ENCODE measurements at regions not wholly inside any gene's neighbourhood (a gene's known extent, or its start where the extent isn't known, plus 50 kb on each side); places are given as distances from the start of the nearest gene placed in this dataset.

- Histone ChIP-seq H3K79me1 (ENCODE audit: low read depth, low read length) (no peaks in the 10 kb centered on the region), H3K36me3 (ENCODE audit: control insufficient read depth in 2 of 4, insufficient read depth in 4 of 4, low read length in 3 of 4) (no peaks in the 10 kb centered on the region), H3K23me2 (ENCODE audit: low read depth, low read length) (no peaks in the 10 kb centered on the region), H3K4ac (replicated peaks; ENCODE audit: insufficient read length, low read depth, low read length) (no peak overlapping the region), H2BK12ac (ENCODE audit: low read depth, low read length) (no peak overlapping the region), H2AK5ac (ENCODE audit: low read depth, low read length) (no peak overlapping the region), H2BK5ac (ENCODE audit: low read depth, low read length) (no peak overlapping the region), H3K9me3 (ENCODE audit: insufficient read depth in 2 of 2, low read depth in 1 of 2, low read length in 1 of 2) (no peaks in the 10 kb centered on the region), H3K18ac (ENCODE audit: extremely low read depth, low read length) (no peak overlapping the region), H2BK120ac (replicated peaks; ENCODE audit: low read depth, low read length) (no peak overlapping the region), H3K79me2 (ENCODE audit: control insufficient read depth in 1 of 2, insufficient read depth in 2 of 2, low read length in 2 of 2) (no peaks in the 10 kb centered on the region), H4K5ac (ENCODE audit: insufficient read length, low read depth, low read length) (no peak overlapping the region), H3K9ac (replicated peaks in 1 of 4; ENCODE audit: extremely low read depth in 1 of 4, low read depth in 3 of 4, low read length in 3 of 4) (no peak overlapping the region), H2BK15ac (ENCODE audit: low read length) (no peak overlapping the region), H4K91ac (replicated peaks; ENCODE audit: insufficient read length, low read length) (no peak overlapping the region), H3K56ac (replicated peaks; ENCODE audit: insufficient read length, low read depth, low read length) (no peak overlapping the region), H4K8ac (ENCODE audit: extremely low read depth, insufficient read depth, low read length) (no peak overlapping the region), H2AFZ (ENCODE audit: low read length) (no peak overlapping the region), H2BK20ac (ENCODE audit: low read length) (no peak overlapping the region), H3K27me3 (replicated peaks in 1 of 4; ENCODE audit: control insufficient read depth in 3 of 4, extremely low read depth in 1 of 4, insufficient read depth in 3 of 4, low read length in 3 of 4) (no peaks in the 10 kb centered on the region), H3K4me2 (ENCODE audit: insufficient read depth in 1 of 2, low read depth in 2 of 2, low read length in 2 of 2) (no peak overlapping the region), H3K27ac (ENCODE audit: low read depth, low read length) (no peak overlapping the region), H3K14ac (ENCODE audit: insufficient read length) (no peak overlapping the region), H3K23ac (ENCODE audit: insufficient read length) (no peak overlapping the region), H3K4me1 (replicated peaks in 1 of 4; ENCODE audit: control insufficient read depth in 3 of 4, insufficient read depth in 4 of 4, low read length in 3 of 4) (no peaks in the 10 kb centered on the region), H3K4me3 (ENCODE audit: extremely low read depth in 1 of 4, insufficient read depth in 2 of 4, low read depth in 3 of 4, low read length in 4 of 4) (no peak overlapping the region), H4K20me1 (replicated peaks in 1 of 2; ENCODE audit: control insufficient read depth in 1 of 2, insufficient read depth in 2 of 2, low read length in 2 of 2) (no peaks in the 10 kb centered on the region)
- ChIA-PET CTCF (ENCODE audit: partially characterized antibody) (interaction anchor here (0.6 kb wide), 1 partner anchor 110 kb away, joined by 3 read pairs; no protein-coding TSS in a partner anchor), POLR2A (ENCODE audit: partially characterized antibody) (no interaction called here)
- 96% methylated on average over 4 of the region's 4 CpGs; no CpG with 5 or more reads in 1 of the 2 experiments for WGBS, 2 experiments (ENCODE audit: extremely low coverage in 1 of 2, insufficient coverage in 1 of 2, insufficient read length in 1 of 2, insufficient replicate concordance in 2 of 2, low coverage in 1 of 2, low lambda C conversion rate in 2 of 2, missing lambda C conversion rate in 1 of 2)
- DNase-seq (ENCODE audit: low read depth in 1 of 2, low spot score in 2 of 2) (no peak), FAIRE-seq (no peak)
- TF ChIP-seq YY1 (IDR thresholded peaks at IDR 0.05; ENCODE audit: low read depth, low read length): no peak
- no peak for TF ChIP-seq KDM4A (IDR thresholded peaks at IDR 0.05; ENCODE audit: low read depth, low read length, severe bottlenecking)
- no peak for TF ChIP-seq NRF1 (IDR thresholded peaks at IDR 0.05; ENCODE audit: low read depth, low read length)
- no peak for TF ChIP-seq TCF12 (IDR thresholded peaks at IDR 0.05; ENCODE audit: low read depth, low read length)
- no peak for TF ChIP-seq CBX8 (IDR thresholded peaks at IDR 0.05; ENCODE audit: borderline replicate concordance, low read depth, low read length)
- no peak for TF ChIP-seq CREB1 (IDR thresholded peaks at IDR 0.05)
- TF ChIP-seq POLR2A (IDR thresholded peaks at IDR 0.05; ENCODE audit: control extremely low read depth in 1 of 2, low read depth in 2 of 2, low read length in 2 of 2): no peak
- no peak for TF ChIP-seq JUN (IDR thresholded peaks at IDR 0.05; ENCODE audit: low read depth, low read length)
- no peak for TF ChIP-seq SP4 (IDR thresholded peaks at IDR 0.05; ENCODE audit: low read length)
- no peak for TF ChIP-seq USF2 (IDR thresholded peaks at IDR 0.05; ENCODE audit: low read length)
- TF ChIP-seq SIN3A (conservative IDR thresholded peaks at IDR 0.05 in 1 of 2, IDR thresholded peaks at IDR 0.05 in 1 of 2; ENCODE audit: low read depth in 1 of 2, low read length in 2 of 2): no peak
- no peak for TF ChIP-seq SP2 (IDR thresholded peaks at IDR 0.05; ENCODE audit: low read length)
- no peak for TF ChIP-seq MAX (IDR thresholded peaks at IDR 0.05)
- no peak for TF ChIP-seq SUZ12 (IDR thresholded peaks at IDR 0.05; ENCODE audit: low read length)
- no peak for TF ChIP-seq CBX5 (IDR thresholded peaks at IDR 0.05; ENCODE audit: low read depth, low read length)
Measured at GRCh38 chrX:98028691-98029090, 1145.0 kb downstream of the RPA4 start.
